ENCODE measurements at regions not wholly inside any gene's neighbourhood (a gene's known extent, or its start where the extent isn't known, plus 50 kb on each side); places are given as distances from the start of the nearest gene placed in this dataset.

GRCh38 chr1:96509339-96509738 lies 212.2 kb upstream of the PTBP2 start:
- no peak for TF ChIP-seq HMGXB4 (CRISPR knock-in tag; IDR thresholded peaks at IDR 0.05)
- no peak for TF ChIP-seq KLF16 (IDR thresholded peaks at IDR 0.05)
- no peak for TF ChIP-seq GATA2 (CRISPR knock-in tag; IDR thresholded peaks at IDR 0.05)
- no peak for TF ChIP-seq TAF1 (IDR thresholded peaks at IDR 0.05; ENCODE audit: control insufficient read depth, extremely low read depth, insufficient read depth, low read length, severe bottlenecking)
- no peak for TF ChIP-seq TEAD4 (IDR thresholded peaks at IDR 0.05; ENCODE audit: low read length)
- TF ChIP-seq TEAD4 (CRISPR knock-in tag; IDR thresholded peaks at IDR 0.05; ENCODE audit: borderline replicate concordance) = no peak
- no peak for TF ChIP-seq SRSF3 (IDR thresholded peaks at IDR 0.05; ENCODE audit: insufficient read depth, low read length)
- no peak for TF ChIP-seq SNRNP70 (optimal IDR thresholded peaks at IDR 0.05; ENCODE audit: low read depth, low read length)
